Naive thymus-derived CD4-positive, alpha-beta T cell (primary cell): ENCODE measurements at regions not wholly inside any gene's neighbourhood (a gene's known extent, or its start where the extent isn't known, plus 50 kb on each side); places are given as distances from the start of the nearest gene placed in this dataset.
A peak's percentile ranks its signal among the peaks of the same experiment; 100 is the strongest.

Experiments used
- ATAC-seq: fragments of 150-1000 bp; cut with Tn5 transposase; 2 replicates; pipeline ENCODE4 v1.10.0; 2021; ENCODE audit warnings: mild to moderate bottlenecking, moderate library complexity
- CTCF ChIA-PET: fragments of 350-600 bp; sonication (Branson Sonifier 250); formaldehyde crosslinking; loops from one replicate; lab custom pipeline; 2021; ENCODE audit warnings: antibody characterized with exemption; lab: Charles Lee
- POLR2A ChIA-PET: fragments of 350-600 bp; sonication (Branson Sonifier 250); formaldehyde crosslinking; loops from one replicate; lab custom pipeline; 2021; ENCODE audit warnings: antibody characterized with exemption, inconsistent platforms; lab: Charles Lee
- DNase-seq, 9 donors: peaks; one replicate each; pipeline versions ENCODE4 v3.0.0 to v3.0.0-alpha.2; 2020 to 2022; ENCODE audit warnings: mixed read lengths in 1 of 9
- H3K27ac ChIP-seq: one replicate; pipeline ENCODE4 v1.7.0; 2013; ENCODE audit warnings: mild to moderate bottlenecking, low read depth, low read length, moderate library complexity
- H3K27me3 ChIP-seq, 2 donors: one replicate each; pipeline ENCODE4 v1.7.0; 2013; ENCODE audit warnings: low read length in 2 of 2, mild to moderate bottlenecking in 2 of 2, moderate library complexity in 2 of 2; ENCODE audit not compliant: control insufficient read depth in 2 of 2, insufficient read depth in 2 of 2
- H3K36me3 ChIP-seq, 3 experiments: 1 replicate in 2 of 3; 2 replicates in 1 of 3; pipeline ENCODE4 v1.7.0; 2013; ENCODE audit warnings: low read length in 3 of 3, mild to moderate bottlenecking in 3 of 3, moderate library complexity in 1 of 3; ENCODE audit not compliant: insufficient read depth in 3 of 3, control insufficient read depth in 2 of 3
- H3K4me1 ChIP-seq, 2 donors: one replicate each; pipeline ENCODE4 v1.7.0; 2013; ENCODE audit warnings: low read length in 2 of 2, mild to moderate bottlenecking in 2 of 2, moderate library complexity in 1 of 2; ENCODE audit not compliant: control insufficient read depth in 2 of 2, insufficient read depth in 2 of 2
- H3K4me3 ChIP-seq: 2 replicates; pipeline ENCODE4 v1.7.0; 2013; ENCODE audit warnings: mild to moderate bottlenecking, low read length
- H3K9me3 ChIP-seq, 3 experiments: 1 replicate in 2 of 3; 2 replicates in 1 of 3; pipeline ENCODE4 v1.7.0; 2013; ENCODE audit warnings: low read length in 3 of 3; ENCODE audit not compliant: control insufficient read depth in 2 of 3
- H3K27ac Mint-ChIP-seq, 9 donors: one replicate each; pipeline ENCODE4 v1.8.0; 2020 to 2022; ENCODE audit warnings: mixed read lengths in 9 of 9, mild to moderate bottlenecking in 8 of 9, moderate library complexity in 5 of 9, inconsistent platforms in 2 of 9
- H3K27me3 Mint-ChIP-seq, 5 donors: one replicate each; pipeline ENCODE4 v1.8.0; 2021 to 2022; ENCODE audit warnings: mixed read lengths in 5 of 5, mild to moderate bottlenecking in 1 of 5
- H3K36me3 Mint-ChIP-seq, 5 donors: one replicate each; pipeline ENCODE4 v1.8.0; 2020 to 2022; ENCODE audit warnings: mixed read lengths in 5 of 5, mild to moderate bottlenecking in 3 of 5, inconsistent platforms in 1 of 5
- H3K4me1 Mint-ChIP-seq, 7 donors: one replicate each; pipeline ENCODE4 v1.8.0; 2020 to 2022; ENCODE audit warnings: mixed read lengths in 7 of 7, mild to moderate bottlenecking in 3 of 7, inconsistent platforms in 1 of 7
- H3K4me3 Mint-ChIP-seq, 10 donors: one replicate each; pipeline ENCODE4 v1.8.0; 2020 to 2022; ENCODE audit warnings: mild to moderate bottlenecking in 10 of 10, mixed read lengths in 10 of 10, moderate library complexity in 6 of 10, inconsistent platforms in 2 of 10
- H3K9me3 Mint-ChIP-seq, 11 donors: one replicate each; pipeline ENCODE4 v1.8.0; 2020 to 2022; ENCODE audit warnings: mixed read lengths in 11 of 11, mild to moderate bottlenecking in 4 of 11, inconsistent platforms in 1 of 11, moderate library complexity in 1 of 11
- intact Hi-C, 2 donors: fragments of 100-400 bp; cut with micrococcal nuclease; formaldehyde crosslinking; loops; one replicate each; pipeline ENCODE4 v1.15.1; 2023

DNA sequence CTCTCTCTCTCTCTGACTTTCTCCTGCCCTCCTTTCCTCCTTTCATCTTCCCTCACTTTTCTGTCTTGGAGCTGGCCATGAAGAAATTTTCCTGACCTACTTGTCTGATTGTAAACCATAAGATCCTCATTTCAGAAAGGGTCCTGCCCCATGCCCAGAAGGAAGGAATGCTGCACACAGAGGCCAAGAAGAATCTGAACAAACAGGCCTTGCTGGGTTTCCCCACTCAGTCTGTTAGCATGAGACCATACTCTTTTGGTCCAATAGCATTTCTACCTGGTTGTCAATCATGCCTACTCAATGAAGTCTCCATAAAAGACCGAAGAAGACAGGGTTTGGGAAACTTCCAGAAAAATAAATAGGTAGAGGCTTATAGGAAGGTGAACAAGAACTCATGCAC, 128.7 kb downstream of the MAB21L3 start:
- Histone ChIP-seq H3K9me3 (no peaks in the 10 kb centered on the region), H3K27me3 (no peaks in the 10 kb centered on the region), H3K4me3 (no peak overlapping the region), H3K27ac (no peak overlapping the region), H3K36me3 (no peaks in the 10 kb centered on the region), H3K4me1 (peaks cover 0 to 12% of the 10 kb centered on the region in 2 donors)
- CTCF ChIA-PET = no interaction called here
- intact Hi-C loops = no loop called here
- ATAC-seq (no peak), DNase-seq (no peak)
- Mint-ChIP-seq H3K36me3 (no peaks in the 10 kb centered on the region), H3K27ac (peak overlapping the region in 1 of 9 donors; percentile 5), H3K4me3 (no peak overlapping the region), H3K27me3 (peaks cover 0 to 16% (median 0%) of the 10 kb centered on the region in 5 donors), H3K4me1 (peaks cover 4 to 30% (median 20%) of the 10 kb centered on the region in 7 donors), H3K9me3 (no peaks in the 10 kb centered on the region)
- POLR2A ChIA-PET = interaction anchor here (0.6 to 1.4 kb wide), 3 partner anchors 11 to 261 kb away, joined by 3 read pairs; no protein-coding TSS in a partner anchor

- Mint-ChIP-seq H3K27ac (peak overlapping the region in 7 of 9 donors; percentile 22 to 66 (median 48)), H3K9me3 (no peaks in the 10 kb centered on the region), H3K4me3 (peak overlapping the region in 3 of 10 donors; percentile 5 to 58 (median 36)), H3K36me3 (no peaks in the 10 kb centered on the region), H3K27me3 (peaks cover 0 to 9% (median 0%) of the 10 kb centered on the region in 5 donors), H3K4me1 (peaks cover 4 to 30% (median 20%) of the 10 kb centered on the region in 7 donors)
- H3K4me3 ChIP-seq = no peak overlapping the region
- no peaks in the 10 kb centered on the region for H3K36me3 ChIP-seq
- DNase-seq (no peak), ATAC-seq (no peak)
- no peak overlapping the region for H3K27ac ChIP-seq
- H3K27me3 ChIP-seq = no peaks in the 10 kb centered on the region
- H3K9me3 ChIP-seq = no peaks in the 10 kb centered on the region
- ChIA-PET POLR2A (interaction anchor here (0.6 kb wide), 1 partner anchor 11 kb away, joined by 3 read pairs; no protein-coding TSS in a partner anchor), CTCF (interaction anchor here (0.8 to 1.9 kb wide), 4 partner anchors 10 to 243 kb away, joined by 3 to 5 read pairs (median 4); no protein-coding TSS in a partner anchor)
- H3K4me1 ChIP-seq = peaks cover 0 to 12% of the 10 kb centered on the region in 2 donors
- intact Hi-C loops = no loop called here
Measured at GRCh38 chr1:116242741-116243140, 130.3 kb upstream of the ATP1A1 start.

DNA sequence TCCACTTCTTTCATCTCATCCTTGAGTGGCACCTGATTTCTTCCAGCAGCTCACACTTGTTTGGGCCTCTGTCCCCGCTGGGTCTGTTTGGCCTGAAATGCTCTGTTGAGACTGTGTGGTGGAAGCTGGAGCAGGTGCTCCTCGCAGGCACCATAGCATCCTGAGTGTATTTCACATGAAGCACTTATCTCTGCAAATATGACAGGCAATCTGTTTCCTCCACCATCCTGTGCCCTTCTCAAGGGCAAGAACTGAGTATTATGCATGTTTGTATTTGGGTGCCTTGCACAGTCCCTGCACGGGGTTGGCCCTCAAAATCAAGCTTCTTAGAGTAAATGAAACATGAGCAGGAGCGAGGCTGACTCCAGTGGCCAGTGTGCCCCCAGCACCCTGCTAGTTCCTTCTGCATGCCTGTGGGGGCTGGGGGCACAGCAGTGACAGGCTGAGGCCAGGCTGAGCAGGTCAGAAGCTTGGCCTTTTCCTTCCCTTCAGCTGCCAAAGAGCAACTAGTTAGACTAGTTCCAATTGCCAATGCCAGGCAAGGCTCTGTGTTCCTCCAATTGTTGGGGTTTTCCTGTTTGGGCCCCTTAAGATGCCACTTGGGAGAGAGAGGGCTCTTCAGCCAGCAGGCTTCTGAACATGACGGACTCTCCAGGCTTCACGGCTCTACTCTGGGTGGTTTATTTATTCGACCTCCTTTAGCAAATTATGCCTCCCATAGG, 129.6 kb upstream of the ATP1A1 start:
- Histone ChIP-seq H3K4me3 (no peak overlapping the region), H3K27ac (no peak overlapping the region), H3K36me3 (no peaks in the 10 kb centered on the region), H3K4me1 (peaks cover 0 to 12% of the 10 kb centered on the region in 2 donors), H3K9me3 (no peaks in the 10 kb centered on the region), H3K27me3 (no peaks in the 10 kb centered on the region)
- ATAC-seq (no peak), DNase-seq (peak in 2 of 9 donors; percentile 5 to 10)
- no peaks in the 10 kb centered on the region for H3K9me3 Mint-ChIP-seq
- H3K27me3 Mint-ChIP-seq = peaks cover 0 to 5% (median 0%) of the 10 kb centered on the region in 5 donors
- peaks cover 4 to 30% (median 20%) of the 10 kb centered on the region in 7 donors for H3K4me1 Mint-ChIP-seq
- no peaks in the 10 kb centered on the region for H3K36me3 Mint-ChIP-seq
- peak overlapping the region in 8 of 9 donors; percentile 22 to 80 (median 54) for H3K27ac Mint-ChIP-seq
- ChIA-PET POLR2A (interaction anchor here (0.6 to 0.9 kb wide), 2 partner anchors 16 to 24 kb away, joined by 3 read pairs; no protein-coding TSS in a partner anchor), CTCF (interaction anchor here (0.8 to 1.9 kb wide), 5 partner anchors 10 to 242 kb away, joined by 3 to 5 read pairs (median 3); no protein-coding TSS in a partner anchor)
- intact Hi-C loops = no loop called here
- peak overlapping the region in 4 of 10 donors; percentile 5 to 58 (median 26) for H3K4me3 Mint-ChIP-seq

DNA sequence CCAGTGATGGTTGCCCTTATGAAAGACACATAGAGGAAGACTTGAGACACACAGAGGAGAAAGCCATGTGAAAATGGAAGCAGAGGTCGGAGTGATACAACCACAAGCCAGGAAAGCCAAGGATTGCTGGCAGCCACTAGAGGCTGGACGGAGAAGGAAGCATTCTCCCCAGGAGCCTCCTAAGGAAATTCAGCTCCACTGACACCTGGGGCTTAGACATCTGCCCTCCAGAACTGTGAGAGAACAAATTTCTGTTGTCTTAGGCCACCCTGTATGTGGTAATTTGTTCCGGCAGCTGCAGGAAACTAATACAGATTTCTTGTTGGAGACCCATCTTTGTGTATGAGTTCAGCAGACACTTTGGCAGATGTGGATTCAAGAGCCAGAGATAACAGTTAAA, 126.9 kb upstream of the ATP1A1 start:
- Histone ChIP-seq H3K4me1 (peaks cover 0 to 12% of the 10 kb centered on the region in 2 donors), H3K27me3 (no peaks in the 10 kb centered on the region), H3K9me3 (no peaks in the 10 kb centered on the region), H3K4me3 (no peak overlapping the region), H3K36me3 (no peaks in the 10 kb centered on the region), H3K27ac (no peak overlapping the region)
- H3K27me3 Mint-ChIP-seq = peaks cover 0 to 3% (median 0%) of the 10 kb centered on the region in 5 donors
- DNase-seq = no peak
- no peak for ATAC-seq
- intact Hi-C loops = no loop called here
- peaks cover 0 to 4% (median 0%) of the 10 kb centered on the region in 5 donors for H3K36me3 Mint-ChIP-seq
- H3K4me3 Mint-ChIP-seq = no peak overlapping the region
- POLR2A ChIA-PET = interaction anchor here (1.1 kb wide), 1 partner anchor 12 kb away, joined by 3 read pairs; no protein-coding TSS in a partner anchor
- peak overlapping the region in 2 of 9 donors; percentile 13 to 15 for H3K27ac Mint-ChIP-seq
- peaks cover 4 to 23% (median 18%) of the 10 kb centered on the region in 7 donors for H3K4me1 Mint-ChIP-seq
- peaks cover 0 to 3% (median 0%) of the 10 kb centered on the region in 11 donors for H3K9me3 Mint-ChIP-seq
- CTCF ChIA-PET = no interaction called here

DNA sequence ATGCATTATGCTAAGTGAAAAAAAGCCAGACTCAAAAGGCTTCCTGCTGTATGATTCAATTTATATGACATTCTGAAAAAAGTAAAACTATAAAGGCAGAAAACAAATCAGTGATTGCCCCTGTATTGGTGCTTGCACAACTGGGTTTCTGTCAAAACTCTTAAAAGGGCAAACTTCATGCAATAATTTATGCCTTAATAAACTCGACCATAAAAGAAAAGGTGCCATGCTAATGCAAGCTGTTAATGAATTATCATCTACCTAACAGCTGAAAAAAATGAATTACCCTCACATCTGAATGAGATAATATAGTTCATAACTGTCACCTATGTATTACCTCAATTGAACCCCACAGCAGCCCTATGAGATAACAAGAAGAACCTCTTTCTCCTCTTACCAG, 120.8 kb upstream of the ATP1A1 start:
- Histone ChIP-seq H3K27me3 (no peaks in the 10 kb centered on the region), H3K4me1 (no peaks in the 10 kb centered on the region), H3K27ac (no peak overlapping the region), H3K4me3 (no peak overlapping the region), H3K9me3 (no peaks in the 10 kb centered on the region), H3K36me3 (no peaks in the 10 kb centered on the region)
- intact Hi-C loops = no loop called here
- Mint-ChIP-seq H3K4me3 (no peak overlapping the region), H3K36me3 (peaks cover 0 to 4% (median 0%) of the 10 kb centered on the region in 5 donors), H3K9me3 (peaks cover 0 to 3% (median 0%) of the 10 kb centered on the region in 11 donors), H3K27me3 (peaks cover 0 to 3% (median 0%) of the 10 kb centered on the region in 5 donors), H3K27ac (no peak overlapping the region), H3K4me1 (peaks cover 0 to 18% (median 7%) of the 10 kb centered on the region in 7 donors)
- ChIA-PET CTCF (no interaction called here), POLR2A (interaction anchor here (0.5 kb wide), 1 partner anchor 297 kb away, joined by 3 read pairs; no protein-coding TSS in a partner anchor)
- ATAC-seq = no peak
- DNase-seq = no peak

GRCh38 chr1:116252785-116253184, 120.3 kb upstream of the ATP1A1 start:
- H3K9me3 ChIP-seq = no peaks in the 10 kb centered on the region
- CTCF ChIA-PET = no interaction called here
- POLR2A ChIA-PET = interaction anchor here (0.5 to 0.7 kb wide), 2 partner anchors 10 to 297 kb away, joined by 3 read pairs; no protein-coding TSS in a partner anchor
- intact Hi-C loops = no loop called here
- no peaks in the 10 kb centered on the region for H3K36me3 ChIP-seq
- Mint-ChIP-seq H3K4me1 (peaks cover 0 to 18% (median 7%) of the 10 kb centered on the region in 7 donors), H3K27me3 (peaks cover 0 to 3% (median 0%) of the 10 kb centered on the region in 5 donors), H3K36me3 (peaks cover 0 to 4% (median 0%) of the 10 kb centered on the region in 5 donors), H3K9me3 (peaks cover 0 to 3% (median 0%) of the 10 kb centered on the region in 11 donors), H3K27ac (no peak overlapping the region), H3K4me3 (no peak overlapping the region)
- ATAC-seq (no peak), DNase-seq (no peak)
- no peak overlapping the region for H3K4me3 ChIP-seq
- H3K4me1 ChIP-seq = no peaks in the 10 kb centered on the region
- no peak overlapping the region for H3K27ac ChIP-seq
- no peaks in the 10 kb centered on the region for H3K27me3 ChIP-seq
